ENCODE measurements at regions not wholly inside any gene's neighbourhood (a gene's known extent, or its start where the extent isn't known, plus 50 kb on each side); places are given as distances from the start of the nearest gene placed in this dataset.

DNA sequence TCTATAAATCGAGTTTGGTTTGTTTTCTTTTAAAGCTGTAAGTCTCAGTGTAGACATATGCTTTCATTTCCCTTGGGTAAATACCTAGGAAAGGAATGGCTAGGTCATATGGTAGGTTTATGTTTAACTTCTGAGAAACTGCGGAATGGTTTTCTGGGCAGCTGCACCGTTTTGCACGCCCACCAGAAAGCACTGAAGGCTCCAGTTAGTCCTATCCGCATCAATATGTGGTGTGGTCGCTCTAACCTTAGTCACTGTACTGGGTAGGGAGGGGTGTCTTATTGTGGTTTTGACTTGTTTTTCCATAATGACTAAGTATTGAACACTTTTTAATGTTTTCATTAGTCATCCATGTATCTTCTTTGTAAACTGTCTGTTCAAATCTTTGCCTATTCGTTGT is 279.5 kb upstream of the AKR1E2 start:
- no peak overlapping the region for H3K27ac ChIP-seq (ENCODE audit: extremely low read depth, low read depth, low read length)
- H3K4me3 ChIP-seq (ENCODE audit: low read depth, low read length) = no peak overlapping the region
- ChIA-PET CTCF (no interaction called here), POLR2A (no interaction called here)
- H3K4me1 ChIP-seq (ENCODE audit: control insufficient read depth, insufficient read depth, low read length) = no peaks in the 10 kb centered on the region
- TF ChIP-seq ZNF677 (tag by site-specific recombination; IDR thresholded peaks at IDR 0.05) = no peak
- no peak for TF ChIP-seq ZNF623 (tag by site-specific recombination; IDR thresholded peaks at IDR 0.05)
- TF ChIP-seq HOXC10 (CRISPR knock-in tag; IDR thresholded peaks at IDR 0.05) = no peak
- no peak for TF ChIP-seq ZNF24 (tag by site-specific recombination; IDR thresholded peaks at IDR 0.05)
- TF ChIP-seq SCRT2 (tag by site-specific recombination; IDR thresholded peaks at IDR 0.05) = no peak
- TF ChIP-seq ZNF768 (tag by site-specific recombination; IDR thresholded peaks at IDR 0.05) = no peak
- TF ChIP-seq, protein P1, sequence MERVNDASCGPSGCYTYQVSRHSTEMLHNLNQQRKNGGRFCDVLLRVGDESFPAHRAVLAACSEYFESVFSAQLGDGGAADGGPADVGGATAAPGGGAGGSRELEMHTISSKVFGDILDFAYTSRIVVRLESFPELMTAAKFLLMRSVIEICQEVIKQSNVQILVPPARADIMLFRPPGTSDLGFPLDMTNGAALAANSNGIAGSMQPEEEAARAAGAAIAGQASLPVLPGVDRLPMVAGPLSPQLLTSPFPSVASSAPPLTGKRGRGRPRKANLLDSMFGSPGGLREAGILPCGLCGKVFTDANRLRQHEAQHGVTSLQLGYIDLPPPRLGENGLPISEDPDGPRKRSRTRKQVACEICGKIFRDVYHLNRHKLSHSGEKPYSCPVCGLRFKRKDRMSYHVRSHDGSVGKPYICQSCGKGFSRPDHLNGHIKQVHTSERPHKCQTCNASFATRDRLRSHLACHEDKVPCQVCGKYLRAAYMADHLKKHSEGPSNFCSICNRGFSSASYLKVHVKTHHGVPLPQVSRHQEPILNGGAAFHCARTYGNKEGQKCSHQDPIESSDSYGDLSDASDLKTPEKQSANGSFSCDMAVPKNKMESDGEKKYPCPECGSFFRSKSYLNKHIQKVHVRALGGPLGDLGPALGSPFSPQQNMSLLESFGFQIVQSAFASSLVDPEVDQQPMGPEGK (tag by site-specific recombination; IDR thresholded peaks at IDR 0.05) = no peak
- no peak for TF ChIP-seq ZFP37 (tag by site-specific recombination; IDR thresholded peaks at IDR 0.05)
- no peak for TF ChIP-seq ZNF423 (tag by site-specific recombination; IDR thresholded peaks at IDR 0.05)
- no peak for TF ChIP-seq FEZF1 (tag by site-specific recombination; IDR thresholded peaks at IDR 0.05)
- no peak for TF ChIP-seq ZNF221 (tag by site-specific recombination; IDR thresholded peaks at IDR 0.05; ENCODE audit: borderline replicate concordance)
- TF ChIP-seq ZNF404 (tag by site-specific recombination; IDR thresholded peaks at IDR 0.05) = no peak
- no peak for TF ChIP-seq TRIM28 (IDR thresholded peaks at IDR 0.05; ENCODE audit: borderline replicate concordance, low read length)
- TF ChIP-seq ZNF23 (tag by site-specific recombination; IDR thresholded peaks at IDR 0.05; ENCODE audit: borderline replicate concordance) = no peak
- TF ChIP-seq, protein P2, sequence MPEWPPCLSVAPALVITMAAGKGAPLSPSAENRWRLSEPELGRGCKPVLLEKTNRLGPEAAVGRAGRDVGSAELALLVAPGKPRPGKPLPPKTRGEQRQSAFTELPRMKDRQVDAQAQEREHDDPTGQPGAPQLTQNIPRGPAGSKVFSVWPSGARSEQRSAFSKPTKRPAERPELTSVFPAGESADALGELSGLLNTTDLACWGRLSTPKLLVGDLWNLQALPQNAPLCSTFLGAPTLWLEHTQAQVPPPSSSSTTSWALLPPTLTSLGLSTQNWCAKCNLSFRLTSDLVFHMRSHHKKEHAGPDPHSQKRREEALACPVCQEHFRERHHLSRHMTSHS (tag by site-specific recombination; IDR thresholded peaks at IDR 0.05) = no peak
- H3K9me3 ChIP-seq (ENCODE audit: control insufficient read depth, insufficient read depth, low read depth, low read length) = no peaks in the 10 kb centered on the region
- H3K36me3 ChIP-seq (ENCODE audit: control insufficient read depth in 2 of 2, insufficient read depth in 1 of 2, low read length in 2 of 2) = no peaks in the 10 kb centered on the region

- POLR2A ChIA-PET = no interaction called here
- CTCF ChIA-PET = no interaction called here
- Histone ChIP-seq H3K9me3 (ENCODE audit: control insufficient read depth, insufficient read depth, low read depth, low read length) (no peaks in the 10 kb centered on the region; the same call in 1 of the 2 replicates), H3K4me3 (ENCODE audit: low read depth, low read length) (no peak overlapping the region), H3K4me1 (ENCODE audit: control insufficient read depth, insufficient read depth, low read length) (no peaks in the 10 kb centered on the region), H3K36me3 (ENCODE audit: control insufficient read depth in 2 of 2, insufficient read depth in 1 of 2, low read length in 2 of 2) (no peaks in the 10 kb centered on the region), H3K27ac (ENCODE audit: extremely low read depth, low read depth, low read length) (no peak overlapping the region)
- TF ChIP-seq ZSCAN23 (tag by site-specific recombination; IDR thresholded peaks at IDR 0.05) (no peak), ZNF629 (tag by site-specific recombination; IDR thresholded peaks at IDR 0.05) (no peak), SP7 (tag by site-specific recombination; IDR thresholded peaks at IDR 0.05) (no peak), ZNF529 (tag by site-specific recombination; IDR thresholded peaks at IDR 0.05; ENCODE audit: insufficient replicate concordance) (no peak), SP2 (tag by site-specific recombination; IDR thresholded peaks at IDR 0.05) (no peak), ZNF514 (tag by site-specific recombination; IDR thresholded peaks at IDR 0.05) (no peak), ZNF324 (tag by site-specific recombination; IDR thresholded peaks at IDR 0.05) (no peak)
- TF ChIP-seq, protein P3, sequence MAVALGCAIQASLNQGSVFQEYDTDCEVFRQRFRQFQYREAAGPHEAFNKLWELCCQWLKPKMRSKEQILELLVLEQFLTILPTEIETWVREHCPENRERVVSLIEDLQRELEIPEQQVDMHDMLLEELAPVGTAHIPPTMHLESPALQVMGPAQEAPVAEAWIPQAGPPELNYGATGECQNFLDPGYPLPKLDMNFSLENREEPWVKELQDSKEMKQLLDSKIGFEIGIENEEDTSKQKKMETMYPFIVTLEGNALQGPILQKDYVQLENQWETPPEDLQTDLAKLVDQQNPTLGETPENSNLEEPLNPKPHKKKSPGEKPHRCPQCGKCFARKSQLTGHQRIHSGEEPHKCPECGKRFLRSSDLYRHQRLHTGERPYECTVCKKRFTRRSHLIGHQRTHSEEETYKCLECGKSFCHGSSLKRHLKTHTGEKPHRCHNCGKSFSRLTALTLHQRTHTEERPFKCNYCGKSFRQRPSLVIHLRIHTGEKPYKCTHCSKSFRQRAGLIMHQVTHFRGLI (tag by site-specific recombination; IDR thresholded peaks at IDR 0.05) = no peak
- TF ChIP-seq, protein P4, sequence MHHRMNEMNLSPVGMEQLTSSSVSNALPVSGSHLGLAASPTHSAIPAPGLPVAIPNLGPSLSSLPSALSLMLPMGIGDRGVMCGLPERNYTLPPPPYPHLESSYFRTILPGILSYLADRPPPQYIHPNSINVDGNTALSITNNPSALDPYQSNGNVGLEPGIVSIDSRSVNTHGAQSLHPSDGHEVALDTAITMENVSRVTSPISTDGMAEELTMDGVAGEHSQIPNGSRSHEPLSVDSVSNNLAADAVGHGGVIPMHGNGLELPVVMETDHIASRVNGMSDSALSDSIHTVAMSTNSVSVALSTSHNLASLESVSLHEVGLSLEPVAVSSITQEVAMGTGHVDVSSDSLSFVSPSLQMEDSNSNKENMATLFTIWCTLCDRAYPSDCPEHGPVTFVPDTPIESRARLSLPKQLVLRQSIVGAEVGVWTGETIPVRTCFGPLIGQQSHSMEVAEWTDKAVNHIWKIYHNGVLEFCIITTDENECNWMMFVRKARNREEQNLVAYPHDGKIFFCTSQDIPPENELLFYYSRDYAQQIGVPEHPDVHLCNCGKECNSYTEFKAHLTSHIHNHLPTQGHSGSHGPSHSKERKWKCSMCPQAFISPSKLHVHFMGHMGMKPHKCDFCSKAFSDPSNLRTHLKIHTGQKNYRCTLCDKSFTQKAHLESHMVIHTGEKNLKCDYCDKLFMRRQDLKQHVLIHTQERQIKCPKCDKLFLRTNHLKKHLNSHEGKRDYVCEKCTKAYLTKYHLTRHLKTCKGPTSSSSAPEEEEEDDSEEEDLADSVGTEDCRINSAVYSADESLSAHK (tag by site-specific recombination; IDR thresholded peaks at IDR 0.05) = no peak
- TF ChIP-seq, protein P5, sequence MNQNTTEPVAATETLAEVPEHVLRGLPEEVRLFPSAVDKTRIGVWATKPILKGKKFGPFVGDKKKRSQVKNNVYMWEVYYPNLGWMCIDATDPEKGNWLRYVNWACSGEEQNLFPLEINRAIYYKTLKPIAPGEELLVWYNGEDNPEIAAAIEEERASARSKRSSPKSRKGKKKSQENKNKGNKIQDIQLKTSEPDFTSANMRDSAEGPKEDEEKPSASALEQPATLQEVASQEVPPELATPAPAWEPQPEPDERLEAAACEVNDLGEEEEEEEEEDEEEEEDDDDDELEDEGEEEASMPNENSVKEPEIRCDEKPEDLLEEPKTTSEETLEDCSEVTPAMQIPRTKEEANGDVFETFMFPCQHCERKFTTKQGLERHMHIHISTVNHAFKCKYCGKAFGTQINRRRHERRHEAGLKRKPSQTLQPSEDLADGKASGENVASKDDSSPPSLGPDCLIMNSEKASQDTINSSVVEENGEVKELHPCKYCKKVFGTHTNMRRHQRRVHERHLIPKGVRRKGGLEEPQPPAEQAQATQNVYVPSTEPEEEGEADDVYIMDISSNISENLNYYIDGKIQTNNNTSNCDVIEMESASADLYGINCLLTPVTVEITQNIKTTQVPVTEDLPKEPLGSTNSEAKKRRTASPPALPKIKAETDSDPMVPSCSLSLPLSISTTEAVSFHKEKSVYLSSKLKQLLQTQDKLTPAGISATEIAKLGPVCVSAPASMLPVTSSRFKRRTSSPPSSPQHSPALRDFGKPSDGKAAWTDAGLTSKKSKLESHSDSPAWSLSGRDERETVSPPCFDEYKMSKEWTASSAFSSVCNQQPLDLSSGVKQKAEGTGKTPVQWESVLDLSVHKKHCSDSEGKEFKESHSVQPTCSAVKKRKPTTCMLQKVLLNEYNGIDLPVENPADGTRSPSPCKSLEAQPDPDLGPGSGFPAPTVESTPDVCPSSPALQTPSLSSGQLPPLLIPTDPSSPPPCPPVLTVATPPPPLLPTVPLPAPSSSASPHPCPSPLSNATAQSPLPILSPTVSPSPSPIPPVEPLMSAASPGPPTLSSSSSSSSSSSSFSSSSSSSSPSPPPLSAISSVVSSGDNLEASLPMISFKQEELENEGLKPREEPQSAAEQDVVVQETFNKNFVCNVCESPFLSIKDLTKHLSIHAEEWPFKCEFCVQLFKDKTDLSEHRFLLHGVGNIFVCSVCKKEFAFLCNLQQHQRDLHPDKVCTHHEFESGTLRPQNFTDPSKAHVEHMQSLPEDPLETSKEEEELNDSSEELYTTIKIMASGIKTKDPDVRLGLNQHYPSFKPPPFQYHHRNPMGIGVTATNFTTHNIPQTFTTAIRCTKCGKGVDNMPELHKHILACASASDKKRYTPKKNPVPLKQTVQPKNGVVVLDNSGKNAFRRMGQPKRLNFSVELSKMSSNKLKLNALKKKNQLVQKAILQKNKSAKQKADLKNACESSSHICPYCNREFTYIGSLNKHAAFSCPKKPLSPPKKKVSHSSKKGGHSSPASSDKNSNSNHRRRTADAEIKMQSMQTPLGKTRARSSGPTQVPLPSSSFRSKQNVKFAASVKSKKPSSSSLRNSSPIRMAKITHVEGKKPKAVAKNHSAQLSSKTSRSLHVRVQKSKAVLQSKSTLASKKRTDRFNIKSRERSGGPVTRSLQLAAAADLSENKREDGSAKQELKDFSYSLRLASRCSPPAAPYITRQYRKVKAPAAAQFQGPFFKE (tag by site-specific recombination; IDR thresholded peaks at IDR 0.05; ENCODE audit: borderline replicate concordance) = no peak
Measured at GRCh38 chr10:4545062-4545461, 280.9 kb upstream of the AKR1E2 start.
